B cell (primary cell): ENCODE measurements at regions not wholly inside any gene's neighbourhood (a gene's known extent, or its start where the extent isn't known, plus 50 kb on each side); places are given as distances from the start of the nearest gene placed in this dataset.

ENCODE experiments used
- CTCF ChIP-seq: fragments of 200-600 bp; IDR thresholded peaks from one replicate; pipeline ENCODE4 v1.8.0; 2022; ENCODE audit warnings: antibody characterized with exemption, mild to moderate bottlenecking
- EZH2 ChIP-seq: IDR thresholded peaks from 2 replicates; pipeline ENCODE4 v1.6.1; 2012; ENCODE audit warnings: borderline replicate concordance, low read depth, mild to moderate bottlenecking, moderate library complexity, low read length; ENCODE audit not compliant: insufficient read depth, poor library complexity, severe bottlenecking

- TF ChIP-seq CTCF (no peak), EZH2 (no peak)
Observed at GRCh38 chr3:70774641-70775040, 462.2 kb upstream of the MDFIC2 start.
